Lower leg skin (tissue), 3 donors: ENCODE measurements at regions not wholly inside any gene's neighbourhood (a gene's known extent, or its start where the extent isn't known, plus 50 kb on each side); places are given as distances from the start of the nearest gene placed in this dataset.

Source experiments
- CTCF ChIP-seq, 3 donors: fragments of 450-650 bp; IDR thresholded peaks; one replicate each; pipeline ENCODE4 v1.5.1; 2016; ENCODE audit warnings: antibody characterized with exemption in 3 of 3, mild to moderate bottlenecking in 3 of 3, moderate library complexity in 2 of 3
- POLR2A ChIP-seq, 2 donors: fragments of 450-650 bp; IDR thresholded peaks; one replicate each; pipeline ENCODE4 v1.6.1; 2016 to 2017; ENCODE audit warnings: antibody characterized with exemption in 2 of 2, mild to moderate bottlenecking in 1 of 2, moderate library complexity in 1 of 2

- TF ChIP-seq CTCF (IDR thresholded peaks at IDR 0.05) = no peak
- TF ChIP-seq POLR2A (IDR thresholded peaks at IDR 0.05) = no peak
Measured at GRCh38 chr6:94376876-94377275, 957.5 kb upstream of the EPHA7 start.
